ENCODE measurements at regions not wholly inside any gene's neighbourhood (a gene's known extent, or its start where the extent isn't known, plus 50 kb on each side); places are given as distances from the start of the nearest gene placed in this dataset.

- ChIA-PET CTCF (interaction anchor here (1.0 to 3.3 kb wide), 6 partner anchors 10 to 366 kb away, joined by 3 to 20 read pairs (median 3); no protein-coding TSS in a partner anchor), POLR2A (no interaction called here), SMC1A (ENCODE audit: uncharacterized antibody, unreplicated experiment) (interaction anchor here (1.0 to 1.7 kb wide), 2 partner anchors 11 to 366 kb away, joined by 3 to 6 read pairs; no protein-coding TSS in a partner anchor), RAD21 (ENCODE audit: unreplicated experiment) (no interaction called here)
- ATAC-seq (no peak), DNase-seq (ENCODE audit: low read depth, low spot score) (no peak), FAIRE-seq (no peak)
- no peak overlapping the region for H3K4me3 ChIP-seq
- intact Hi-C loops (cut with micrococcal nuclease; ENCODE audit: unreplicated experiment) (no loop called here), in situ Hi-C loops (cut with MboI) (no loop called here)
- no peaks in the 10 kb centered on the region for H3K36me3 ChIP-seq (ENCODE audit: control insufficient read depth in 2 of 2, insufficient read depth in 2 of 2, low read length in 1 of 2)
- 45% methylated on average over 2 of the region's 2 CpGs for WGBS (ENCODE audit: insufficient coverage, insufficient replicate concordance, low lambda C conversion rate, missing lambda C conversion rate)
- H3K79me2 ChIP-seq (ENCODE audit: control insufficient read depth, insufficient read depth, low read length) = no peaks in the 10 kb centered on the region
- H3K4me2 ChIP-seq (ENCODE audit: control insufficient read depth, insufficient read depth) = no peak overlapping the region
- H3K9ac ChIP-seq (ENCODE audit: control insufficient read depth, insufficient read depth, low read length) = no peak overlapping the region
- H3K9me3 ChIP-seq (replicated peaks; ENCODE audit: control insufficient read depth, insufficient read depth, low read length) = no peaks in the 10 kb centered on the region
- no peaks in the 10 kb centered on the region for H3K4me1 ChIP-seq (ENCODE audit: control insufficient read depth, insufficient read depth, low read length)
- H3K27me3 ChIP-seq (replicated peaks in 1 of 2; ENCODE audit: control insufficient read depth in 2 of 2, insufficient read depth in 2 of 2, low read length in 1 of 2) = no peaks in the 10 kb centered on the region; a peak in 3 of 4 replicates
- H2AFZ ChIP-seq (ENCODE audit: control insufficient read depth, low read depth, low read length) = no peak overlapping the region
- no peaks in the 10 kb centered on the region for H4K20me1 ChIP-seq (ENCODE audit: control insufficient read depth, insufficient read depth)
- no TSS peak for BruUV-seq (replicated peaks)
- TF ChIP-seq, protein P1, sequence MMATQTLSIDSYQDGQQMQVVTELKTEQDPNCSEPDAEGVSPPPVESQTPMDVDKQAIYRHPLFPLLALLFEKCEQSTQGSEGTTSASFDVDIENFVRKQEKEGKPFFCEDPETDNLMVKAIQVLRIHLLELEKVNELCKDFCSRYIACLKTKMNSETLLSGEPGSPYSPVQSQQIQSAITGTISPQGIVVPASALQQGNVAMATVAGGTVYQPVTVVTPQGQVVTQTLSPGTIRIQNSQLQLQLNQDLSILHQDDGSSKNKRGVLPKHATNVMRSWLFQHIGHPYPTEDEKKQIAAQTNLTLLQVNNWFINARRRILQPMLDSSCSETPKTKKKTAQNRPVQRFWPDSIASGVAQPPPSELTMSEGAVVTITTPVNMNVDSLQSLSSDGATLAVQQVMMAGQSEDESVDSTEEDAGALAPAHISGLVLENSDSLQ (IDR thresholded peaks at IDR 0.05) = no peak
- TF ChIP-seq RFX5 (IDR thresholded peaks at IDR 0.05; ENCODE audit: low read depth, low read length) (no peak), NR2F1 (conservative IDR thresholded peaks at IDR 0.05) (no peak), POU2F2 (IDR thresholded peaks at IDR 0.05; ENCODE audit: borderline replicate concordance, low read depth, low read length) (no peak), SIX5 (IDR thresholded peaks at IDR 0.05; ENCODE audit: low read depth, low read length, severe bottlenecking) (no peak), SIN3A (IDR thresholded peaks at IDR 0.05; ENCODE audit: low read depth, low read length) (no peak), MYC (IDR thresholded peaks at IDR 0.05; ENCODE audit: insufficient read depth, insufficient read length, insufficient replicate concordance, low read length, severe bottlenecking) (no peak), POLR2AphosphoS5 (IDR thresholded peaks at IDR 0.05; ENCODE audit: low read length) (no peak), TCF12 (IDR thresholded peaks at IDR 0.05; ENCODE audit: low read depth, low read length) (no peak), USF1 (IDR thresholded peaks at IDR 0.05; ENCODE audit: borderline replicate concordance, extremely low read length, insufficient read depth, low read depth, low read length) (no peak), SMARCA5 (IDR thresholded peaks at IDR 0.05) (no peak), IRF4 (IDR thresholded peaks at IDR 0.05; ENCODE audit: low read depth, low read length) (no peak), FOXM1 (IDR thresholded peaks at IDR 0.05; ENCODE audit: low read depth, low read length) (no peak), CBX3 (IDR thresholded peaks at IDR 0.05; ENCODE audit: borderline replicate concordance, low read depth) (no peak), SREBF2 (IDR thresholded peaks at IDR 0.05; ENCODE audit: low read length) (no peak), ATF2 (IDR thresholded peaks at IDR 0.05; ENCODE audit: low read length) (no peak)
- TF ChIP-seq, protein P2, sequence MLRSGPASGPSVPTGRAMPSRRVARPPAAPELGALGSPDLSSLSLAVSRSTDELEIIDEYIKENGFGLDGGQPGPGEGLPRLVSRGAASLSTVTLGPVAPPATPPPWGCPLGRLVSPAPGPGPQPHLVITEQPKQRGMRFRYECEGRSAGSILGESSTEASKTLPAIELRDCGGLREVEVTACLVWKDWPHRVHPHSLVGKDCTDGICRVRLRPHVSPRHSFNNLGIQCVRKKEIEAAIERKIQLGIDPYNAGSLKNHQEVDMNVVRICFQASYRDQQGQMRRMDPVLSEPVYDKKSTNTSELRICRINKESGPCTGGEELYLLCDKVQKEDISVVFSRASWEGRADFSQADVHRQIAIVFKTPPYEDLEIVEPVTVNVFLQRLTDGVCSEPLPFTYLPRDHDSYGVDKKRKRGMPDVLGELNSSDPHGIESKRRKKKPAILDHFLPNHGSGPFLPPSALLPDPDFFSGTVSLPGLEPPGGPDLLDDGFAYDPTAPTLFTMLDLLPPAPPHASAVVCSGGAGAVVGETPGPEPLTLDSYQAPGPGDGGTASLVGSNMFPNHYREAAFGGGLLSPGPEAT (IDR thresholded peaks at IDR 0.05; ENCODE audit: low read depth) = no peak
- H3K27ac ChIP-seq (ENCODE audit: control insufficient read depth, insufficient read depth) = no peak overlapping the region
Measured at GRCh38 chrX:130550351-130550750, 148.6 kb downstream of the RBMX2 start.
